OCI-LY7 (cell line): ENCODE measurements at regions not wholly inside any gene's neighbourhood (a gene's known extent, or its start where the extent isn't known, plus 50 kb on each side); places are given as distances from the start of the nearest gene placed in this dataset.

Source experiments
- BruUV-seq: library from RNA; stranded (reverse); fragments of 400-500 nt; replicated peaks from 2 replicates; lab custom pipeline; 2021; lab: Mats Ljungman, UMichigan
- CTCF ChIA-PET: fragments of 300-600 bp; sonication (Branson Sonifier 250); formaldehyde crosslinking; loops from one replicate; lab custom pipeline; 2022; ENCODE audit warnings: antibody characterized with exemption; ENCODE audit not compliant: unreplicated experiment; lab: Charles Lee
- POLR2A ChIA-PET: fragments of 300-600 bp; sonication (Branson Sonifier 250); formaldehyde crosslinking; loops from one replicate; lab custom pipeline; 2022; ENCODE audit warnings: antibody characterized with exemption; lab: Charles Lee
- DNase-seq: peaks from one replicate; pipeline ENCODE4 v3.0.0-alpha.2; 2015; ENCODE audit warnings: low spot score
- H2AFZ ChIP-seq: fragments of 200-600 bp; sonication (generic), shearing (Covaris generic); 2 replicates; pipeline ENCODE4 v1.6.1; 2014; ENCODE audit warnings: mild to moderate bottlenecking, antibody characterized with exemption, low read length, moderate library complexity
- H3K27ac ChIP-seq: fragments of 200-600 bp; sonication (generic); 2 replicates; pipeline ENCODE4 v1.5.1; 2014; ENCODE audit warnings: mixed run types, low read depth, mild to moderate bottlenecking, moderate library complexity, low read length, inconsistent platforms; ENCODE audit not compliant: poor library complexity, severe bottlenecking
- H3K36me3 ChIP-seq: fragments of 200-600 bp; sonication (generic); 2 replicates; pipeline ENCODE4 v1.6.1; 2014; ENCODE audit warnings: mild to moderate bottlenecking, antibody characterized with exemption, low read length, moderate library complexity, mixed read lengths; ENCODE audit not compliant: insufficient read depth
- H3K4me1 ChIP-seq: fragments of 200-600 bp; sonication (generic); 2 replicates; pipeline ENCODE4 v1.5.1; 2014; ENCODE audit warnings: mild to moderate bottlenecking, low read length; ENCODE audit not compliant: insufficient read depth, poor library complexity, severe bottlenecking
- H3K4me2 ChIP-seq: fragments of 200-600 bp; sonication (generic); 2 replicates; pipeline ENCODE4 v1.6.1; 2014; ENCODE audit warnings: mild to moderate bottlenecking, low read length
- H3K4me3 ChIP-seq: fragments of 200-600 bp; sonication (generic); 2 replicates; pipeline ENCODE4 v1.5.1; 2014; ENCODE audit warnings: mild to moderate bottlenecking, low read depth, low read length; ENCODE audit not compliant: poor library complexity, severe bottlenecking
- H3K79me2 ChIP-seq: fragments of 200-600 bp; sonication (generic); 2 replicates; pipeline ENCODE4 v1.6.1; 2016; ENCODE audit warnings: low read depth, mild to moderate bottlenecking, low read length, moderate library complexity, mixed read lengths; ENCODE audit not compliant: insufficient read depth
- H3K9me2 ChIP-seq: fragments of 200-600 bp; sonication (generic); 2 replicates; pipeline ENCODE4 v1.6.1; 2016; ENCODE audit warnings: mild to moderate bottlenecking, low read length, mixed read lengths; ENCODE audit not compliant: insufficient read depth
- H3K9me3 ChIP-seq: fragments of 200-600 bp; sonication (generic); 2 replicates; pipeline ENCODE4 v1.6.1; 2014; ENCODE audit warnings: mild to moderate bottlenecking, mixed run types, low read length, mixed read lengths
- H4K20me1 ChIP-seq: fragments of 200-600 bp; sonication (generic); 2 replicates; pipeline ENCODE4 v1.6.1; 2014; ENCODE audit warnings: mild to moderate bottlenecking, antibody characterized with exemption, low read length, moderate library complexity, mixed read lengths; ENCODE audit not compliant: insufficient read depth
- CTCF ChIP-seq: fragments of 200-600 bp; sonication (generic); conservative IDR thresholded peaks from 2 replicates; pipeline ENCODE4 v1.5.1; 2014; ENCODE audit warnings: mild to moderate bottlenecking, antibody characterized with exemption, low read length, moderate library complexity, mixed read lengths
- EZH2phosphoT487 ChIP-seq: fragments of 200-600 bp; sonication (generic); IDR thresholded peaks from 2 replicates; pipeline ENCODE4 v1.6.1; 2018; ENCODE audit warnings: low read depth, borderline replicate concordance, mild to moderate bottlenecking, mixed run types, antibody characterized with exemption, low read length, moderate library complexity, mixed read lengths
- intact Hi-C: fragments of 100-400 bp; cut with micrococcal nuclease; formaldehyde crosslinking; loops from one replicate; pipeline ENCODE4 v1.10.0; 2022; ENCODE audit not compliant: unreplicated experiment

GRCh38 chr19:5253406-5254110, 87.1 kb downstream of the PTPRS start:
- ChIA-PET POLR2A (no interaction called here), CTCF (no interaction called here)
- no peaks in the 10 kb centered on the region for H3K9me2 ChIP-seq
- no peaks in the 10 kb centered on the region for H4K20me1 ChIP-seq
- BruUV-seq: TSS peak; percentile 30
- H3K4me3 ChIP-seq: no peak overlapping the region
- no peaks in the 10 kb centered on the region for H3K79me2 ChIP-seq
- H3K27ac ChIP-seq: no peak overlapping the region
- H3K4me2 ChIP-seq: no peak overlapping the region
- intact Hi-C loops: no loop called here
- DNase-seq: no peak
- peaks cover 39% of the 10 kb centered on the region for H3K36me3 ChIP-seq
- 0 out of 2 replicates have a peak, but pooled peaks cover 5% of the 10 kb centered on the region for H3K9me3 ChIP-seq
- TF ChIP-seq EZH2phosphoT487 (no peak), CTCF (no peak)
- no peaks in the 10 kb centered on the region for H3K4me1 ChIP-seq
- H2AFZ ChIP-seq: no peak overlapping the region

DNA sequence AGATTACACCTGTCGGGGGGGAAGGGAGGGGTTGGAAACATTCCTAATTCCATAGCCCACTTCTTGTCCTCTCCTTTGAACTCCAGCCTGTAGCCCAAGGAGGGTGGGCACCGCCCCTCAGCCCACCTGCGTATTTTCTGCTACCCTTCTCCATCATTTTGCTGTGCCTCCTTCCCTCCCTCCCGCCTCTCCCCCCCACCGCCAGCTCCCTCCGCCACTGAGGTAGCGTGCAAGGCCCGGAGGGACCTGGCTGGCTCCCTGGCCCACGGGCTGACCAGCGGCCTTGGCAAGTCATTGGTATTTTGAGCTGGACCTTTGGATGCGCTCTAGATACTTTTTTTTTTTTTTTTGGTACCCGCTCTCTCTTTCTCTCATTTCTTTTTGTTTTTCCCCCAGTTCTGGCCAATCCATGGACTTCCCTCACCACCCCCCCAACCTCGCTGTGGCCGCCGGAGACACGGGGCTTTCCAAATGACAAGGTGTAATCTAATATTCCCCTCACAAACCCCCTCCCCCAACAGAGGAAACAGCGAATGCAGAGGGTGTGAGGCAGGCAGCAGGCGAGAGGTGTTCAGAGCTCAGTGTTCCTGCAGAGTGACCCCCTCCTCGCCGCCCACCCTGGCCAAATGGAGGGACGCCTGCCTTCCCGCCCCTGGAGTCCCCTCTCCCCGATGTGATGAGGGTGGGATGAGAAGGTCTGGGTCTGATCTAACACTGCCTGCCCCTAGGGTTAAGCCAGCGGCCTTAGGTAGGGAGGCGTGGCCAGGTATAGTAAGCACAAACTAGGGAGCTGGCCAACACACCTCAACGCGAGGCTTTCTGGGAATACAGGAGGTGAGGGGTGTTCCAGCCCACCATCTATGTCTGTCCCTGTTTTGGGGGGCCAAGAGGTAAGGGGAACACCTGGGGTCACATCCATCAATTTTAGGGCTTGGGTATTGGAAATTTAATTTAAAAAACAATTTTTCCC, 89.2 kb downstream of the PTPRS start:
- Histone ChIP-seq H3K79me2 (no peaks in the 10 kb centered on the region), H2AFZ (no peak overlapping the region), H3K4me3 (no peak overlapping the region), H4K20me1 (no peaks in the 10 kb centered on the region), H3K4me1 (peaks cover 3% of the 10 kb centered on the region), H3K4me2 (no peak overlapping the region), H3K36me3 (peaks cover 17% of the 10 kb centered on the region), H3K9me2 (no peaks in the 10 kb centered on the region), H3K27ac (no peak overlapping the region), H3K9me3 (0 out of 2 replicates have a peak, but pooled peaks cover 5% of the 10 kb centered on the region)
- BruUV-seq: no TSS peak
- DNase-seq: no peak
- POLR2A ChIA-PET: interaction anchor here (0.6 kb wide), 1 partner anchor 1635 kb away, joined by 8 read pairs; no protein-coding TSS in a partner anchor
- TF ChIP-seq CTCF (no peak), EZH2phosphoT487 (no peak)
- CTCF ChIA-PET: interaction anchor here (0.6 kb wide), 1 partner anchor 21 kb away, joined by 5 read pairs; no protein-coding TSS in a partner anchor
- intact Hi-C loops: no loop called here
